H1 (cell line): ENCODE measurements at regions not wholly inside any gene's neighbourhood (a gene's known extent, or its start where the extent isn't known, plus 50 kb on each side); places are given as distances from the start of the nearest gene placed in this dataset.
A peak's percentile ranks its signal among the peaks of the same experiment; 100 is the strongest.

ENCODE experiments used
- ATF2 ChIP-seq: IDR thresholded peaks from 2 replicates; pipeline ENCODE4 v1.6.1; 2012; ENCODE audit warnings: low read length, inconsistent platforms
- CHD7 ChIP-seq: fragments of 300-600 bp; sonication (generic); IDR thresholded peaks from 2 replicates; pipeline ENCODE4 v1.7.1; 2012; ENCODE audit warnings: low read length, moderate library complexity, mild to moderate bottlenecking, inconsistent platforms; ENCODE audit not compliant: insufficient replicate concordance
- EP300 ChIP-seq, 2 experiments: IDR thresholded peaks; 1 replicate in 1 of 2; 2 replicates in 1 of 2; pipeline ENCODE4 v1.6.1; 2011 to 2012; ENCODE audit warnings: low read depth in 2 of 2, low read length in 2 of 2, mild to moderate bottlenecking in 2 of 2, borderline replicate concordance in 1 of 2, inconsistent platforms in 1 of 2, moderate library complexity in 1 of 2
- JUN ChIP-seq: IDR thresholded peaks from 2 replicates; pipeline ENCODE4 v1.6.1; 2011; ENCODE audit warnings: low read depth, mild to moderate bottlenecking, improper control_type of control experiment, low read length
- KDM1A ChIP-seq: fragments of 200-600, 300-600 bp; sonication (generic); IDR thresholded peaks from 2 replicates; pipeline ENCODE4 v1.7.1; 2016; ENCODE audit warnings: mild to moderate bottlenecking, low read length, borderline replicate concordance
- MAX ChIP-seq: IDR thresholded peaks from 2 replicates; pipeline ENCODE4 v1.6.1; 2012; ENCODE audit warnings: inconsistent platforms
- RBBP5 ChIP-seq: IDR thresholded peaks from 2 replicates; pipeline ENCODE4 v1.7.1; 2012; ENCODE audit warnings: low read depth, mild to moderate bottlenecking, inconsistent platforms, low read length, moderate library complexity, borderline replicate concordance
- SP2 ChIP-seq: IDR thresholded peaks from 2 replicates; pipeline ENCODE4 v1.6.1; 2012; ENCODE audit warnings: mild to moderate bottlenecking, low read length, inconsistent platforms
- TCF12 ChIP-seq: IDR thresholded peaks from 2 replicates; pipeline ENCODE4 v1.6.1; 2011; ENCODE audit warnings: low read depth, mild to moderate bottlenecking, low read length

GRCh38 chr7:41808541-41808940 lies 105.7 kb upstream of the INHBA start (continued):
- TF ChIP-seq MAX (peak; percentile 45; the same call in 1 of the 2 replicates), JUN (no peak), CHD7 (peak; percentile 25), EP300 (IDR thresholded peaks at IDR 0.05; ENCODE audit: borderline replicate concordance in 1 of 2, low read depth in 2 of 2, low read length in 2 of 2) (peak in 1 of 2 experiments; percentile 65; a peak in 1 of 3 replicates), KDM1A (0 out of 2 replicates have a peak, but pooled peaks have one; percentile 31), ATF2 (peak; percentile 79; the same call in 1 of the 2 replicates), RBBP5 (no peak), TCF12 (peak; percentile 78; the same call in 1 of the 2 replicates), SP2 (no peak)
